GM19438 (cell line): ENCODE measurements at regions not wholly inside any gene's neighbourhood (a gene's known extent, or its start where the extent isn't known, plus 50 kb on each side); places are given as distances from the start of the nearest gene placed in this dataset.

ENCODE experiments used
- ATAC-seq: cut with Tn5 transposase; IDR thresholded peaks from one replicate; pipeline ENCODE4 v1.9.1; 2021; ENCODE audit warnings: low read depth; ENCODE audit not compliant: unreplicated experiment

GRCh38 chr11:13062115-13062514 lies 53.0 kb downstream of the RASSF10 start:
- ATAC-seq: no peak

GRCh38 chr11:13064593-13064992 lies 55.5 kb downstream of the RASSF10 start:
- no peak for ATAC-seq

GRCh38 chr11:13065200-13065787 lies 56.2 kb downstream of the RASSF10 start:
- ATAC-seq: no peak

- no peak for ATAC-seq
Measured at GRCh38 chr11:13068211-13068610, 59.1 kb downstream of the RASSF10 start.

GRCh38 chr11:13073119-13073981 lies 64.2 kb downstream of the RASSF10 start:
- no peak for ATAC-seq

- ATAC-seq: no peak
Measured at GRCh38 chr11:13074714-13075464, 65.8 kb downstream of the RASSF10 start.

- ATAC-seq: no peak
Measured at GRCh38 chr11:13076961-13077360, 67.8 kb downstream of the RASSF10 start.

GRCh38 chr11:13080861-13081260 lies 71.7 kb downstream of the RASSF10 start:
- no peak for ATAC-seq

- ATAC-seq: no peak
Measured at GRCh38 chr11:13082588-13082987, 73.5 kb downstream of the RASSF10 start.

GRCh38 chr11:13090228-13090708 lies 81.2 kb downstream of the RASSF10 start:
- ATAC-seq: no peak

GRCh38 chr11:13091373-13091772 lies 82.3 kb downstream of the RASSF10 start:
- no peak for ATAC-seq

GRCh38 chr11:13091804-13092203 lies 82.7 kb downstream of the RASSF10 start:
- ATAC-seq: no peak

GRCh38 chr11:13094930-13095687 lies 86.0 kb downstream of the RASSF10 start:
- ATAC-seq: no peak

GRCh38 chr11:13098063-13098462 lies 88.9 kb downstream of the RASSF10 start:
- no peak for ATAC-seq

GRCh38 chr11:13098616-13099289 lies 89.6 kb downstream of the RASSF10 start:
- no peak for ATAC-seq

- no peak for ATAC-seq
Measured at GRCh38 chr11:13101644-13102512, 92.8 kb downstream of the RASSF10 start.

- ATAC-seq: no peak
Measured at GRCh38 chr11:13102513-13102840, 93.4 kb downstream of the RASSF10 start.

- ATAC-seq: no peak
Measured at GRCh38 chr11:13102865-13103539, 93.9 kb downstream of the RASSF10 start.
